HPDE6-E6E7 (cell line): ENCODE measurements at regions not wholly inside any gene's neighbourhood (a gene's known extent, or its start where the extent isn't known, plus 50 kb on each side); places are given as distances from the start of the nearest gene placed in this dataset.
"Not testable (repeated sequence)": the region's sequence is repeated elsewhere in the genome, so short reads cannot be mapped to it uniquely, and the experiment has no call there.

ENCODE experiments used
- DNase-seq: peaks from one replicate; pipeline ENCODE4 v3.0.0; 2011; ENCODE audit warnings: missing footprints; ENCODE audit errors: extremely low spot score

- no peak for DNase-seq
These were observed 280.8 kb downstream of the ETV1 start for GRCh38 chr7:13708670-13709069.

- no peak for DNase-seq
These were observed 276.4 kb downstream of the ETV1 start for GRCh38 chr7:13713092-13713491.

- no peak for DNase-seq
These were observed 273.9 kb downstream of the ETV1 start for GRCh38 chr7:13715534-13715933.

GRCh38 chr7:13717031-13717430, 272.4 kb downstream of the ETV1 start:
- no peak for DNase-seq

- DNase-seq: no peak
These were observed 265.1 kb downstream of the ETV1 start for GRCh38 chr7:13724191-13724976.

GRCh38 chr7:13724977-13725566, 264.4 kb downstream of the ETV1 start:
- DNase-seq: no peak

- no peak for DNase-seq
These were observed 263.9 kb downstream of the ETV1 start for GRCh38 chr7:13725591-13725990.

- no peak for DNase-seq
These were observed 262.2 kb downstream of the ETV1 start for GRCh38 chr7:13727279-13727678.

GRCh38 chr7:13727751-13728150, 261.7 kb downstream of the ETV1 start:
- no peak for DNase-seq

- not testable (repeated sequence) for DNase-seq
These were observed 261.0 kb downstream of the ETV1 start for GRCh38 chr7:13728430-13728829.

- no peak for DNase-seq
These were observed 257.8 kb downstream of the ETV1 start for GRCh38 chr7:13731643-13732042.

- DNase-seq: no peak
These were observed 251.9 kb downstream of the ETV1 start for GRCh38 chr7:13737563-13737962.

GRCh38 chr7:13742126-13742525, 247.3 kb downstream of the ETV1 start:
- no peak for DNase-seq

- peak; percentile 22 for DNase-seq
These were observed 246.7 kb downstream of the ETV1 start for GRCh38 chr7:13742811-13743210.

GRCh38 chr7:13743226-13743625, 246.2 kb downstream of the ETV1 start:
- DNase-seq: no peak

GRCh38 chr7:13745530-13745929, 243.9 kb downstream of the ETV1 start:
- no peak for DNase-seq

- no peak for DNase-seq
These were observed 240.5 kb downstream of the ETV1 start for GRCh38 chr7:13748998-13749397.

GRCh38 chr7:13749636-13750035, 239.8 kb downstream of the ETV1 start:
- DNase-seq: no peak

GRCh38 chr7:13751766-13752165, 237.7 kb downstream of the ETV1 start:
- DNase-seq: no peak

- DNase-seq: no peak
These were observed 231.6 kb downstream of the ETV1 start for GRCh38 chr7:13757841-13758240.

GRCh38 chr7:13765853-13766252, 223.6 kb downstream of the ETV1 start:
- DNase-seq: not testable (repeated sequence)

- no peak for DNase-seq
These were observed 219.2 kb downstream of the ETV1 start for GRCh38 chr7:13770305-13770704.

GRCh38 chr7:13774976-13775375, 214.5 kb downstream of the ETV1 start:
- no peak for DNase-seq

- no peak for DNase-seq
These were observed 212.2 kb downstream of the ETV1 start for GRCh38 chr7:13777242-13777641.
